OCI-LY7 (cell line): ENCODE measurements at regions not wholly inside any gene's neighbourhood (a gene's known extent, or its start where the extent isn't known, plus 50 kb on each side); places are given as distances from the start of the nearest gene placed in this dataset.

ENCODE experiments used
- BruUV-seq: library from RNA; stranded (reverse); fragments of 400-500 nt; replicated peaks from 2 replicates; lab custom pipeline; 2021; lab: Mats Ljungman, UMichigan
- CTCF ChIA-PET: fragments of 300-600 bp; sonication (Branson Sonifier 250); formaldehyde crosslinking; loops from one replicate; lab custom pipeline; 2022; ENCODE audit warnings: antibody characterized with exemption; ENCODE audit not compliant: unreplicated experiment; lab: Charles Lee
- POLR2A ChIA-PET: fragments of 300-600 bp; sonication (Branson Sonifier 250); formaldehyde crosslinking; loops from one replicate; lab custom pipeline; 2022; ENCODE audit warnings: antibody characterized with exemption; lab: Charles Lee
- DNase-seq: peaks from one replicate; pipeline ENCODE4 v3.0.0-alpha.2; 2015; ENCODE audit warnings: low spot score
- H2AFZ ChIP-seq: fragments of 200-600 bp; sonication (generic), shearing (Covaris generic); 2 replicates; pipeline ENCODE4 v1.6.1; 2014; ENCODE audit warnings: mild to moderate bottlenecking, antibody characterized with exemption, low read length, moderate library complexity
- H3K27ac ChIP-seq: fragments of 200-600 bp; sonication (generic); 2 replicates; pipeline ENCODE4 v1.5.1; 2014; ENCODE audit warnings: mixed run types, low read depth, mild to moderate bottlenecking, moderate library complexity, low read length, inconsistent platforms; ENCODE audit not compliant: poor library complexity, severe bottlenecking
- H3K36me3 ChIP-seq: fragments of 200-600 bp; sonication (generic); 2 replicates; pipeline ENCODE4 v1.6.1; 2014; ENCODE audit warnings: mild to moderate bottlenecking, antibody characterized with exemption, low read length, moderate library complexity, mixed read lengths; ENCODE audit not compliant: insufficient read depth
- H3K4me1 ChIP-seq: fragments of 200-600 bp; sonication (generic); 2 replicates; pipeline ENCODE4 v1.5.1; 2014; ENCODE audit warnings: mild to moderate bottlenecking, low read length; ENCODE audit not compliant: insufficient read depth, poor library complexity, severe bottlenecking
- H3K4me2 ChIP-seq: fragments of 200-600 bp; sonication (generic); 2 replicates; pipeline ENCODE4 v1.6.1; 2014; ENCODE audit warnings: mild to moderate bottlenecking, low read length
- H3K4me3 ChIP-seq: fragments of 200-600 bp; sonication (generic); 2 replicates; pipeline ENCODE4 v1.5.1; 2014; ENCODE audit warnings: mild to moderate bottlenecking, low read depth, low read length; ENCODE audit not compliant: poor library complexity, severe bottlenecking
- H3K79me2 ChIP-seq: fragments of 200-600 bp; sonication (generic); 2 replicates; pipeline ENCODE4 v1.6.1; 2016; ENCODE audit warnings: low read depth, mild to moderate bottlenecking, low read length, moderate library complexity, mixed read lengths; ENCODE audit not compliant: insufficient read depth
- H3K9me2 ChIP-seq: fragments of 200-600 bp; sonication (generic); 2 replicates; pipeline ENCODE4 v1.6.1; 2016; ENCODE audit warnings: mild to moderate bottlenecking, low read length, mixed read lengths; ENCODE audit not compliant: insufficient read depth
- H3K9me3 ChIP-seq: fragments of 200-600 bp; sonication (generic); 2 replicates; pipeline ENCODE4 v1.6.1; 2014; ENCODE audit warnings: mild to moderate bottlenecking, mixed run types, low read length, mixed read lengths
- H4K20me1 ChIP-seq: fragments of 200-600 bp; sonication (generic); 2 replicates; pipeline ENCODE4 v1.6.1; 2014; ENCODE audit warnings: mild to moderate bottlenecking, antibody characterized with exemption, low read length, moderate library complexity, mixed read lengths; ENCODE audit not compliant: insufficient read depth
- CTCF ChIP-seq: fragments of 200-600 bp; sonication (generic); conservative IDR thresholded peaks from 2 replicates; pipeline ENCODE4 v1.5.1; 2014; ENCODE audit warnings: mild to moderate bottlenecking, antibody characterized with exemption, low read length, moderate library complexity, mixed read lengths
- EZH2phosphoT487 ChIP-seq: fragments of 200-600 bp; sonication (generic); IDR thresholded peaks from 2 replicates; pipeline ENCODE4 v1.6.1; 2018; ENCODE audit warnings: low read depth, borderline replicate concordance, mild to moderate bottlenecking, mixed run types, antibody characterized with exemption, low read length, moderate library complexity, mixed read lengths
- intact Hi-C: fragments of 100-400 bp; cut with micrococcal nuclease; formaldehyde crosslinking; loops from one replicate; pipeline ENCODE4 v1.10.0; 2022; ENCODE audit not compliant: unreplicated experiment

DNA sequence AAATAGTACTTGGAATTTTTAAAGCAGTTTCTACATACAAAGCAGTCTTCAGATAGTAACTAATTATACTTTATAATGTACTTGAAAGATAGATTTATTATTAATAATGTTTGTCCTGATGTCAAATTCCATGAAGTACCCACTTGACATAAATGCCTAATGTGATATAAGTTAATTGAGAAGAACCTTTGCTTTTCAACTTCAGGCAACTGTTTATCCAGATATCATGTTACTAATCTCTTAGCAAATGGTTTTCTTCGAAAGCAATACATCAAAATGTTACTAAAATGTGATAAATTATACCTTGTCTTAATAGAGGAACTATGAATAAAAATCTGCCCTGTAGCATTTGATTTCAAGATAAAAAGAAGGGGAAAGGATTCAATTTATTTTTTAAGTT lies 146.8 kb upstream of the FBXL17 start:
- Histone ChIP-seq H3K79me2 (no peaks in the 10 kb centered on the region), H3K9me2 (no peaks in the 10 kb centered on the region), H3K36me3 (no peaks in the 10 kb centered on the region), H3K4me1 (no peaks in the 10 kb centered on the region), H4K20me1 (no peaks in the 10 kb centered on the region), H3K27ac (no peak overlapping the region), H2AFZ (no peak overlapping the region), H3K4me3 (no peak overlapping the region), H3K9me3 (no peaks in the 10 kb centered on the region), H3K4me2 (no peak overlapping the region)
- intact Hi-C loops, result no loop called here
- CTCF ChIA-PET, result no interaction called here
- TF ChIP-seq EZH2phosphoT487 (no peak), CTCF (no peak)
- BruUV-seq, result no TSS peak
- no peak for DNase-seq
- POLR2A ChIA-PET, result interaction anchor here (1.3 kb wide), 1 partner anchor 10 kb away, joined by 6 read pairs; no protein-coding TSS in a partner anchor

GRCh38 chr5:108524564-108524963 lies 142.7 kb upstream of the FBXL17 start:
- H3K4me1 ChIP-seq, result peaks cover 9% of the 10 kb centered on the region
- TF ChIP-seq CTCF (no peak), EZH2phosphoT487 (no peak)
- H3K9me3 ChIP-seq, result no peaks in the 10 kb centered on the region
- no peak for DNase-seq
- POLR2A ChIA-PET, result interaction anchor here (1.2 kb wide), 1 partner anchor 12 kb away, joined by 4 read pairs; no protein-coding TSS in a partner anchor
- H3K27ac ChIP-seq, result no peak overlapping the region
- H3K36me3 ChIP-seq, result no peaks in the 10 kb centered on the region
- no peaks in the 10 kb centered on the region for H3K79me2 ChIP-seq
- H4K20me1 ChIP-seq, result no peaks in the 10 kb centered on the region
- no peak overlapping the region for H2AFZ ChIP-seq
- CTCF ChIA-PET, result no interaction called here
- no peak overlapping the region for H3K4me2 ChIP-seq
- H3K4me3 ChIP-seq, result no peak overlapping the region
- no TSS peak for BruUV-seq
- H3K9me2 ChIP-seq, result no peaks in the 10 kb centered on the region
- intact Hi-C loops, result loop anchor here (5.0 kb wide), 1 partner anchor 118 kb away; no protein-coding TSS in a partner anchor

GRCh38 chr5:108523360-108523759 lies 141.5 kb upstream of the FBXL17 start:
- Histone ChIP-seq H3K9me3 (no peaks in the 10 kb centered on the region), H3K4me2 (no peak overlapping the region), H3K4me3 (no peak overlapping the region), H3K79me2 (no peaks in the 10 kb centered on the region), H3K4me1 (peaks cover 9% of the 10 kb centered on the region), H3K27ac (no peak overlapping the region), H4K20me1 (no peaks in the 10 kb centered on the region), H3K9me2 (no peaks in the 10 kb centered on the region), H2AFZ (no peak overlapping the region), H3K36me3 (no peaks in the 10 kb centered on the region)
- no peak for DNase-seq
- intact Hi-C loops, result loop anchor here (2.0 to 5.0 kb wide), 2 partner anchors 119 to 955 kb away; no protein-coding TSS in a partner anchor
- POLR2A ChIA-PET, result interaction anchor here (0.7 kb wide), 1 partner anchor 1267 kb away, joined by 3 read pairs; no protein-coding TSS in a partner anchor
- TF ChIP-seq EZH2phosphoT487 (no peak), CTCF (no peak)
- CTCF ChIA-PET, result no interaction called here
- no TSS peak for BruUV-seq
